Progenitor cell of endocrine pancreas (in vitro differentiated cells): ENCODE measurements at regions not wholly inside any gene's neighbourhood (a gene's known extent, or its start where the extent isn't known, plus 50 kb on each side); places are given as distances from the start of the nearest gene placed in this dataset.

ENCODE experiments used
- DNase-seq: peaks from one replicate; pipeline ENCODE4 v3.0.0; 2021; ENCODE audit warnings: low spot score; ENCODE audit not compliant: unreplicated experiment
- H3K27ac Mint-ChIP-seq: 2 replicates; pipeline ENCODE4 v1.8.0; 2021; ENCODE audit warnings: mild to moderate bottlenecking, moderate library complexity, mixed read lengths
- H3K27me3 Mint-ChIP-seq: 2 replicates; pipeline ENCODE4 v1.8.0; 2021; ENCODE audit warnings: mixed read lengths
- H3K36me3 Mint-ChIP-seq: 2 replicates; pipeline ENCODE4 v1.8.0; 2022; ENCODE audit warnings: mixed read lengths; ENCODE audit not compliant: insufficient read depth
- H3K4me1 Mint-ChIP-seq: 2 replicates; pipeline ENCODE4 v1.8.0; 2021; ENCODE audit warnings: low read depth, mixed read lengths
- H3K4me3 Mint-ChIP-seq: 2 replicates; pipeline ENCODE4 v1.8.0; 2021; ENCODE audit warnings: low read depth, mild to moderate bottlenecking, moderate library complexity, mixed read lengths
- H3K9me3 Mint-ChIP-seq: 2 replicates; pipeline ENCODE4 v1.8.0; 2021; ENCODE audit warnings: low read depth, mixed read lengths
- TF ChIP-seq, protein P1 (sequence below): fragments of 200-600 bp; sonication (generic); IDR thresholded peaks from one replicate; pipeline ENCODE4 v1.5.0; 2021; ENCODE audit warnings: antibody characterized with exemption, mild to moderate bottlenecking; ENCODE audit not compliant: unreplicated experiment

DNA sequence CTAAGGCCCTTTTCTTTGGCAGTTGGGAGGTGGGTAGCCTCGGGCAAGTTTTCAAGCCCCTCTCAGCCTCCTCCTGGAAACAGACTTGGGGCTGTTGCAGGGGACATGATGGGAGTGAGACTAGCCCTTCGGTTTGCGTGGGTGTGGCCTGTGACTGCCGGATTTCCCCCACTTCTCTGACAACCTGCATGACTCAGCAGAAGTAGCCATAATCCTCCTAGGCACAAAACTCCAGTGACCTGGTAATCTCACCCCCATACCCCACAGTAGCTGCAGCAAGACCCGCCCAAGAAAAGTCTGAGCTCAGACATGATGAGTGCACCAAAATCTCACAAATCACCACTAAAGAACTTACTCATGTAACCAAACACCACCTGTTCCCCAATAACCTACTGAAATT, 433.7 kb upstream of the AMOT start:
- no peak for DNase-seq
- H3K4me3 Mint-ChIP-seq, result no peak overlapping the region
- H3K36me3 Mint-ChIP-seq, result no peaks in the 10 kb centered on the region
- no peaks in the 10 kb centered on the region for H3K9me3 Mint-ChIP-seq
- H3K27ac Mint-ChIP-seq, result no peak overlapping the region
- TF ChIP-seq, protein P1, sequence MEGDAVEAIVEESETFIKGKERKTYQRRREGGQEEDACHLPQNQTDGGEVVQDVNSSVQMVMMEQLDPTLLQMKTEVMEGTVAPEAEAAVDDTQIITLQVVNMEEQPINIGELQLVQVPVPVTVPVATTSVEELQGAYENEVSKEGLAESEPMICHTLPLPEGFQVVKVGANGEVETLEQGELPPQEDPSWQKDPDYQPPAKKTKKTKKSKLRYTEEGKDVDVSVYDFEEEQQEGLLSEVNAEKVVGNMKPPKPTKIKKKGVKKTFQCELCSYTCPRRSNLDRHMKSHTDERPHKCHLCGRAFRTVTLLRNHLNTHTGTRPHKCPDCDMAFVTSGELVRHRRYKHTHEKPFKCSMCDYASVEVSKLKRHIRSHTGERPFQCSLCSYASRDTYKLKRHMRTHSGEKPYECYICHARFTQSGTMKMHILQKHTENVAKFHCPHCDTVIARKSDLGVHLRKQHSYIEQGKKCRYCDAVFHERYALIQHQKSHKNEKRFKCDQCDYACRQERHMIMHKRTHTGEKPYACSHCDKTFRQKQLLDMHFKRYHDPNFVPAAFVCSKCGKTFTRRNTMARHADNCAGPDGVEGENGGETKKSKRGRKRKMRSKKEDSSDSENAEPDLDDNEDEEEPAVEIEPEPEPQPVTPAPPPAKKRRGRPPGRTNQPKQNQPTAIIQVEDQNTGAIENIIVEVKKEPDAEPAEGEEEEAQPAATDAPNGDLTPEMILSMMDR, result no peak
- no peaks in the 10 kb centered on the region for H3K4me1 Mint-ChIP-seq
- no peaks in the 10 kb centered on the region for H3K27me3 Mint-ChIP-seq

- TF ChIP-seq, protein P1, result no peak
- H3K4me1 Mint-ChIP-seq, result peaks cover 4% of the 10 kb centered on the region
- no peaks in the 10 kb centered on the region for H3K36me3 Mint-ChIP-seq
- H3K9me3 Mint-ChIP-seq, result no peaks in the 10 kb centered on the region
- no peak overlapping the region for H3K27ac Mint-ChIP-seq
- no peak for DNase-seq
- H3K27me3 Mint-ChIP-seq, result no peaks in the 10 kb centered on the region
- no peak overlapping the region for H3K4me3 Mint-ChIP-seq
These were observed 428.6 kb upstream of the AMOT start for GRCh38 chrX:113269203-113269602.

- no peak for DNase-seq
- Mint-ChIP-seq H3K4me1 (no peaks in the 10 kb centered on the region), H3K27me3 (no peaks in the 10 kb centered on the region), H3K36me3 (no peaks in the 10 kb centered on the region), H3K9me3 (no peaks in the 10 kb centered on the region), H3K27ac (no peak overlapping the region), H3K4me3 (no peak overlapping the region)
- TF ChIP-seq, protein P1, result peak; percentile 36
These were observed 419.8 kb upstream of the AMOT start for GRCh38 chrX:113260474-113260873.

GRCh38 chrX:113222305-113222704, 381.7 kb upstream of the AMOT start:
- H3K9me3 Mint-ChIP-seq, result peaks cover 9% of the 10 kb centered on the region
- H3K27ac Mint-ChIP-seq, result peak overlapping the region; percentile 25
- H3K4me3 Mint-ChIP-seq, result no peak overlapping the region
- DNase-seq, result no peak
- H3K4me1 Mint-ChIP-seq, result peaks cover 25% of the 10 kb centered on the region
- peaks cover 4% of the 10 kb centered on the region for H3K36me3 Mint-ChIP-seq
- no peaks in the 10 kb centered on the region for H3K27me3 Mint-ChIP-seq
- TF ChIP-seq, protein P1, result no peak

- TF ChIP-seq, protein P1, result no peak
- no peak overlapping the region for H3K4me3 Mint-ChIP-seq
- peaks cover 3% of the 10 kb centered on the region for H3K36me3 Mint-ChIP-seq
- no peak for DNase-seq
- H3K4me1 Mint-ChIP-seq, result no peaks in the 10 kb centered on the region
- H3K27me3 Mint-ChIP-seq, result no peaks in the 10 kb centered on the region
- H3K9me3 Mint-ChIP-seq, result peaks cover 35% of the 10 kb centered on the region
- no peak overlapping the region for H3K27ac Mint-ChIP-seq
These were observed 371.4 kb upstream of the AMOT start for GRCh38 chrX:113212052-113212451.

DNA sequence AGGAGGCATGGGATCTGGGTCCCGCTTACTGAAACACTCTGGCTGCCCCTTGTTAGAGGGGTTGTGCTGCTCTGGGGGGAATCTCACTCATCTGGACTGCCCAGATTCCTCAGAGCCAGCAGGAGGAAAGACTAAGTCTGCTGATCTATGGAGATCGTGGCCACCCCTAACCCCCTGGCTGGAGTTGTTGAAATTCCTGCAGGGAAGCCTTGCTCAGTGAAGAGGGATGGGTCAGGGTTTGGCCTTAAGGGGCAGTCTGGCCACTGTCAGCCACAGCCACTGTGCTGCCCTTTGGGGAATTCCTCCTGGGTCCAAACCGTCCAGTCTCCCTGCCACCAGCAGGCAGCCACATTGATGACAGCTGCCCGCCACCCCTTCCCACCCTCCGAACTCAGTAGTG, 362.0 kb upstream of the AMOT start:
- H3K27ac Mint-ChIP-seq, result no peak overlapping the region
- H3K9me3 Mint-ChIP-seq, result peaks cover 37% of the 10 kb centered on the region
- no peaks in the 10 kb centered on the region for H3K27me3 Mint-ChIP-seq
- H3K4me3 Mint-ChIP-seq, result no peak overlapping the region
- peaks cover 2% of the 10 kb centered on the region for H3K36me3 Mint-ChIP-seq
- no peak for DNase-seq
- TF ChIP-seq, protein P1, result no peak
- H3K4me1 Mint-ChIP-seq, result peaks cover 4% of the 10 kb centered on the region
